ENCODE measurements at regions not wholly inside any gene's neighbourhood (a gene's known extent, or its start where the extent isn't known, plus 50 kb on each side); places are given as distances from the start of the nearest gene placed in this dataset.

- Mint-ChIP-seq H3K27me3 (ENCODE audit: low read depth) (peaks cover 78% of the 10 kb centered on the region), H3K4me1 (peaks cover 3% of the 10 kb centered on the region), H3K4me3 (no peak overlapping the region), H3K9me3 (no peaks in the 10 kb centered on the region), H3K27ac (ENCODE audit: unreplicated experiment) (no peak overlapping the region), H3K36me3 (ENCODE audit: low read depth) (no peaks in the 10 kb centered on the region)
- TF ChIP-seq, protein P1, sequence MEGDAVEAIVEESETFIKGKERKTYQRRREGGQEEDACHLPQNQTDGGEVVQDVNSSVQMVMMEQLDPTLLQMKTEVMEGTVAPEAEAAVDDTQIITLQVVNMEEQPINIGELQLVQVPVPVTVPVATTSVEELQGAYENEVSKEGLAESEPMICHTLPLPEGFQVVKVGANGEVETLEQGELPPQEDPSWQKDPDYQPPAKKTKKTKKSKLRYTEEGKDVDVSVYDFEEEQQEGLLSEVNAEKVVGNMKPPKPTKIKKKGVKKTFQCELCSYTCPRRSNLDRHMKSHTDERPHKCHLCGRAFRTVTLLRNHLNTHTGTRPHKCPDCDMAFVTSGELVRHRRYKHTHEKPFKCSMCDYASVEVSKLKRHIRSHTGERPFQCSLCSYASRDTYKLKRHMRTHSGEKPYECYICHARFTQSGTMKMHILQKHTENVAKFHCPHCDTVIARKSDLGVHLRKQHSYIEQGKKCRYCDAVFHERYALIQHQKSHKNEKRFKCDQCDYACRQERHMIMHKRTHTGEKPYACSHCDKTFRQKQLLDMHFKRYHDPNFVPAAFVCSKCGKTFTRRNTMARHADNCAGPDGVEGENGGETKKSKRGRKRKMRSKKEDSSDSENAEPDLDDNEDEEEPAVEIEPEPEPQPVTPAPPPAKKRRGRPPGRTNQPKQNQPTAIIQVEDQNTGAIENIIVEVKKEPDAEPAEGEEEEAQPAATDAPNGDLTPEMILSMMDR (conservative IDR thresholded peaks at IDR 0.05) = peak; percentile 23
- no peak for DNase-seq (ENCODE audit: low read depth, low spot score)
Observed at GRCh38 chr6:137370871-137371633, 123.1 kb downstream of the OLIG3 start.

DNA sequence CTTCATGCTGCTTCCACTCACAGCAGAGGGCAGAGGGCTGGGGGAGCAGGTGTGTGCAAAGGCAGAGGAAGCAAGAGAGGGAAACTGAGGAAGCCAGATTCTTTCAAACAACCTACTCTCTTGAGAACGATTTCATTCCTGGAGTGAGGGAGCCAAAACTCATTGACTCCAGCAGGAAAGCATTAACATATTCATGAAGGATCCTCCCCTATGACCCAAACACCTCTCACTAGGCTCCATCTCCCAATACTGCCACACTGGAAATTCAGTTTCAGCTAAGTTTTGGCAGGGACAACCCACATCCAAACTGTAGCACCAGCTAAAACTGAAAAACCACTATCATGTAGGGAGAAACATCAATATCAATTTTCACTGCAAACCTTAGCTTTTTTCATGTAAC, 125.1 kb downstream of the OLIG3 start:
- Mint-ChIP-seq H3K4me3 (no peak overlapping the region), H3K36me3 (ENCODE audit: low read depth) (no peaks in the 10 kb centered on the region), H3K9me3 (no peaks in the 10 kb centered on the region), H3K27ac (ENCODE audit: unreplicated experiment) (no peak overlapping the region), H3K27me3 (ENCODE audit: low read depth) (peaks cover 91% of the 10 kb centered on the region), H3K4me1 (peaks cover 10% of the 10 kb centered on the region)
- no peak for DNase-seq (ENCODE audit: low read depth, low spot score)
- TF ChIP-seq, protein P1 (conservative IDR thresholded peaks at IDR 0.05) = no peak

DNA sequence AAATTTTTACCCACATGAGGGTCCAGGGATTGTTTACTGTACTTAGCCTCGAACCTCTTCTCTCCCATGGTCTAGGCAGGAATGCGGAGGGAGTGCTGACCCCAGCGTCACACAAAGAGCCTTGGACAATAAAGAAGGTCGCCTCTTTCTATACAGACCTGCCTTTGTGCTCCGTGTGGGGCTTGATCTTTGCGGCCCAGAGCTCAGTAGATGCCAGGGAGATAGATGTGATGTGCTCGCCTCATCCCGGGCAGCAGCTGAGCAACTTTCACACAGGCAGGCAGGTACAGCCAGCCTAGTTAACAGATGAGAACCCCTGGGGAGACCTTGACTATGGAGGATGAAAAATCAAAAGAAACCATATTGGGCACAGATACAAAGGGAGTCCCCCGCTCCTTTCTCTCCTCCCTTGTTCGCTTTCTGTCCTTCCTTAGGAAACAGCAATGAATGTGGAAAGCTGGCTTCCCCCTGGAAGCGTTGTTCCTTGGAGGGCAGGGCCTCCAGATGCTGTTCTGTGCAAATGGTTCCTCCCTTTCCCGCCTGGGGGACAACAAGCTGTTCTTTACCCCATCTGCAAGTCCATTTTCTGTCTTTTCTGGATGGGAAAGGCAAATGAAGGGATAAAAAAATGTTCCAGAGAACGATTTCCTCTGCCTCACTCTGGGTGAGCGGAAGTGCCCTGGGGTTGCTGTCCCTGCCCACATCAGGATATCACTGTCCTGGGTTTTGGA, 128.3 kb downstream of the OLIG3 start:
- TF ChIP-seq, protein P1 (conservative IDR thresholded peaks at IDR 0.05) = no peak
- Mint-ChIP-seq H3K27ac (ENCODE audit: unreplicated experiment) (peak overlapping the region; percentile 57), H3K4me1 (peaks cover 21% of the 10 kb centered on the region), H3K36me3 (ENCODE audit: low read depth) (no peaks in the 10 kb centered on the region), H3K9me3 (no peaks in the 10 kb centered on the region), H3K4me3 (no peak overlapping the region), H3K27me3 (ENCODE audit: low read depth) (peaks cover 93% of the 10 kb centered on the region)
- no peak for DNase-seq (ENCODE audit: low read depth, low spot score)

- no peak for DNase-seq (ENCODE audit: low read depth, low spot score)
- no peaks in the 10 kb centered on the region for H3K36me3 Mint-ChIP-seq (ENCODE audit: low read depth)
- peaks cover 21% of the 10 kb centered on the region for H3K4me1 Mint-ChIP-seq
- no peak overlapping the region for H3K27ac Mint-ChIP-seq (ENCODE audit: unreplicated experiment)
- H3K9me3 Mint-ChIP-seq = no peaks in the 10 kb centered on the region
- no peak overlapping the region for H3K4me3 Mint-ChIP-seq
- TF ChIP-seq, protein P1 (conservative IDR thresholded peaks at IDR 0.05) = no peak
- peaks cover 90% of the 10 kb centered on the region for H3K27me3 Mint-ChIP-seq (ENCODE audit: low read depth)
Observed at GRCh38 chr6:137363805-137364138, 130.4 kb downstream of the OLIG3 start.

- no peak for DNase-seq (ENCODE audit: low read depth, low spot score)
- Mint-ChIP-seq H3K36me3 (ENCODE audit: low read depth) (no peaks in the 10 kb centered on the region), H3K4me1 (peaks cover 25% of the 10 kb centered on the region), H3K9me3 (no peaks in the 10 kb centered on the region), H3K4me3 (no peak overlapping the region), H3K27ac (ENCODE audit: unreplicated experiment) (no peak overlapping the region), H3K27me3 (ENCODE audit: low read depth) (peaks cover 90% of the 10 kb centered on the region)
- TF ChIP-seq, protein P1 (conservative IDR thresholded peaks at IDR 0.05) = no peak
Observed at GRCh38 chr6:137362878-137363804, 131.1 kb downstream of the OLIG3 start.

All from neural crest cell (in vitro differentiated cells).